Ishikawa (cell line): ENCODE measurements at regions not wholly inside any gene's neighbourhood (a gene's known extent, or its start where the extent isn't known, plus 50 kb on each side); places are given as distances from the start of the nearest gene placed in this dataset.

Experiments
- CEBPB ChIP-seq: IDR thresholded peaks from 2 replicates; pipeline ENCODE4 v1.6.1; 2012
- FOXM1 ChIP-seq: IDR thresholded peaks from 2 replicates; pipeline ENCODE4 v1.6.1; 2012; ENCODE audit warnings: low read depth, borderline replicate concordance
- RAD21 ChIP-seq: IDR thresholded peaks from 2 replicates; pipeline ENCODE4 v1.6.1; 2012; ENCODE audit warnings: low read depth
- TEAD4 ChIP-seq: IDR thresholded peaks from 2 replicates; pipeline ENCODE4 v1.6.1; 2012
- ZBTB7A ChIP-seq: IDR thresholded peaks from 2 replicates; pipeline ENCODE4 v1.6.1; 2012; ENCODE audit warnings: low read depth
- TF ChIP-seq, protein P1 (sequence below): IDR thresholded peaks from 2 replicates; pipeline ENCODE4 v1.6.1; 2012

DNA sequence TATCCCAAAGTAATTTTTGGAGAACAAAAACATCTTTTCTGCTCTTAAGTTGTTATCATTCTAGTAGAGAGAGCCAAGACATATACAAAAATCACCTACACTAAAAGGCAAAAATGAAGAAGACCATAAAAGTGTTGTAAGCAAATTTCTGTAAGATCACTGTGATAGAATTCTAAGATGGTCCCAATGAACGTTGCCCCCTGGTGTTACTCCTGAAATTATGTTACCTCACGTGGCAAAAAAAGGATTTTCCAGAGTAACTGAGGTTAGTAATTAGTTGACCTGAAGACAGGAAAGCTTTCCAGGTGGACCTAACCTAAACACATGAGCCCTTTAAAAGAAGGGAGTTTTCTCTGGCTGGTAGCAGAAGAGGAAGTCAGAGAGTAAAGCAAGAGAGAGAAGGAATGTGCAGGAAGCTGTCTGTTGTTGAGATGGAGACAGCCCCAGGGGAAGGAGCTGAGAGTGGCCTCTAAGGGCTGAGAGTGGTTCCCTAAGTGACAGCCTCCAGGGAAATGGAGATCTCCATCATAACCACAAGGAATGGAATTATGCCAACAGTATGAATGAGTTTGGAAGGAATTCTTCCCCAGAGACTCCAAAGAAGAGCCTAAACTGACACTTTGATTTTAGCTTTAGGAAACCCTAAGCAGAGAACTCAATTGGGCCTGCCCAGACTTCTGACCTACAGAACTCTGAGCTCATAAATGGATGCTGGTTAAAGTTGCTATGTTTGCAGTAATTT, 205.9 kb downstream of the CD47 start:
- no peak for TF ChIP-seq ZBTB7A
- TF ChIP-seq, protein P1, sequence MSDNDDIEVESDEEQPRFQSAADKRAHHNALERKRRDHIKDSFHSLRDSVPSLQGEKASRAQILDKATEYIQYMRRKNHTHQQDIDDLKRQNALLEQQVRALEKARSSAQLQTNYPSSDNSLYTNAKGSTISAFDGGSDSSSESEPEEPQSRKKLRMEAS, result no peak
- TF ChIP-seq TEAD4, result no peak
- TF ChIP-seq RAD21, result no peak
- TF ChIP-seq FOXM1, result no peak
- no peak for TF ChIP-seq CEBPB
